Panc1 (cell line): ENCODE measurements at regions not wholly inside any gene's neighbourhood (a gene's known extent, or its start where the extent isn't known, plus 50 kb on each side); places are given as distances from the start of the nearest gene placed in this dataset.

ENCODE experiments used
- ATAC-seq: fragments of 200-7000 bp; cut with Tn5 transposase; 2 replicates; pipeline ENCODE4 v1.9.1; 2020; ENCODE audit warnings: mild to moderate bottlenecking, moderate library complexity
- BruUV-seq: library from RNA; stranded (reverse); fragments of 400-500 nt; replicated peaks from 2 replicates; lab custom pipeline; 2021; lab: Mats Ljungman, UMichigan
- CTCF ChIA-PET: fragments of 300-600 bp; sonication (Branson Sonifier 250); formaldehyde crosslinking; loops from one replicate; lab custom pipeline; 2022; ENCODE audit warnings: antibody characterized with exemption; lab: Charles Lee
- POLR2A ChIA-PET: fragments of 300-600 bp; sonication (Branson Sonifier 250); formaldehyde crosslinking; loops from one replicate; lab custom pipeline; 2022; ENCODE audit warnings: antibody characterized with exemption; lab: Charles Lee
- DNase-seq: peaks from one replicate; pipeline ENCODE4 v3.0.0-alpha.2; 2010; ENCODE audit warnings: low read depth, low spot score
- H3K27ac ChIP-seq: 2 replicates; pipeline ENCODE4 v1.5.1; 2011; ENCODE audit warnings: mild to moderate bottlenecking, low read length, inconsistent platforms
- H3K27me3 ChIP-seq: fragments of 200-500 bp; sonication (Bioruptor generic); 2 replicates; pipeline ENCODE4 v1.6.0; 2014; ENCODE audit warnings: low read length, inconsistent platforms; ENCODE audit not compliant: control insufficient read depth, insufficient read depth
- H3K36me3 ChIP-seq: fragments of 200-500 bp; sonication (Bioruptor generic); 2 replicates; pipeline ENCODE4 v1.5.1; 2014; ENCODE audit warnings: inconsistent platforms, mild to moderate bottlenecking, low read length, moderate library complexity; ENCODE audit not compliant: control insufficient read depth, insufficient read depth
- H3K4me1 ChIP-seq: 2 replicates; pipeline ENCODE4 v1.5.1; 2011; ENCODE audit warnings: inconsistent platforms, mild to moderate bottlenecking, low read length, moderate library complexity; ENCODE audit not compliant: control insufficient read depth, insufficient read depth
- H3K4me3 ChIP-seq, 2 experiments: 2 replicates each; pipeline ENCODE4 v1.5.1; 2011 to 2012; ENCODE audit warnings: low read depth in 2 of 2, low read length in 2 of 2, mild to moderate bottlenecking in 2 of 2, inconsistent platforms in 1 of 2, moderate library complexity in 1 of 2
- H3K9me3 ChIP-seq: fragments of 200-500 bp; sonication (Bioruptor generic); 2 replicates; pipeline ENCODE4 v1.5.1; 2014; ENCODE audit warnings: low read depth, mild to moderate bottlenecking, inconsistent platforms, low read length, moderate library complexity; ENCODE audit not compliant: control insufficient read depth, insufficient read depth
- POLR2AphosphoS5 ChIP-seq: IDR thresholded peaks from 2 replicates; pipeline ENCODE4 v1.6.1; 2012; ENCODE audit warnings: mild to moderate bottlenecking, low read depth, low read length, moderate library complexity
- SIN3A ChIP-seq: IDR thresholded peaks from 2 replicates; pipeline ENCODE4 v1.6.1; 2012; ENCODE audit warnings: low read depth, mild to moderate bottlenecking, low read length, moderate library complexity, borderline replicate concordance; ENCODE audit not compliant: insufficient read depth
- TCF7L2 ChIP-seq: IDR thresholded peaks from 2 replicates; pipeline ENCODE4 v1.6.1; 2011; ENCODE audit warnings: mild to moderate bottlenecking, low read depth, low read length, inconsistent platforms
- in situ Hi-C: cut with HindIII; loops from 2 replicates; pipeline ENCODE4 v1.10.0; 2016; ENCODE audit warnings: low sequenced_read_pairs, low pct_unique_long_range_greater_than_20kb
- intact Hi-C: fragments of 100-400 bp; cut with micrococcal nuclease; formaldehyde crosslinking; loops from one replicate; pipeline ENCODE4 v1.10.0; 2022; ENCODE audit not compliant: unreplicated experiment
- TF ChIP-seq, protein P1 (sequence below): fragments of 450-650 bp; IDR thresholded peaks from 2 replicates; pipeline ENCODE4 v1.5.1; 2017; ENCODE audit warnings: mild to moderate bottlenecking
- TF ChIP-seq, protein P2 (sequence below), 2 experiments: IDR thresholded peaks; 2 replicates each; pipeline ENCODE4 v1.6.1; 2011 to 2012; ENCODE audit warnings: low read depth in 2 of 2, control low read depth in 1 of 2, low read length in 1 of 2, mild to moderate bottlenecking in 1 of 2, moderate library complexity in 1 of 2; ENCODE audit not compliant: insufficient read depth in 1 of 2

DNA sequence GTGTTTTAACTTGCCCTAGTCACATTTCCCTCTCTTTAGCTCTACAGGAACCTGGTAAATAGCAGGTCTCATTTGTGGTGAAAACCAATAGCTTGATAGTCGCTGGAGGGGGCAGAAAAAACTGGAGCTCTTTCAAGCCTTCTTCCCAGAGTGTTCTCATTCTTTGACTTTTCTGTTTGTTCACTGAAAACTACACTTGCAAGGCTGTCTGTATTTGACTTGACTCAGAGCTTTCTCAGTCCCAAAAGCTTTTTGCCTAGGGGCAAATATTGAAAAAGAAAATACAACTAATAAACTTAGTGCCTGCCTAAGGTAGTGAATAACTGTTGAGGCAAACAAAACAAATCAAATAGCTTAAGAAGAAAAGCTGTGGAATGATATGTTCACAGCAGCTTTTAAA, 217.1 kb upstream of the CHRM3 start:
- no peaks in the 10 kb centered on the region for H3K27me3 ChIP-seq
- POLR2A ChIA-PET, result no interaction called here
- BruUV-seq, result no TSS peak
- ATAC-seq (no peak), DNase-seq (no peak)
- CTCF ChIA-PET, result no interaction called here
- H3K4me3 ChIP-seq, result no peak overlapping the region
- in situ Hi-C loops, result no loop called here
- peaks cover 4% of the 10 kb centered on the region; the same call in 1 of the 2 replicates for H3K9me3 ChIP-seq
- no peaks in the 10 kb centered on the region for H3K4me1 ChIP-seq
- no peak overlapping the region for H3K27ac ChIP-seq
- H3K36me3 ChIP-seq, result no peaks in the 10 kb centered on the region
- intact Hi-C loops, result no loop called here
- no peak for TF ChIP-seq SIN3A

DNA sequence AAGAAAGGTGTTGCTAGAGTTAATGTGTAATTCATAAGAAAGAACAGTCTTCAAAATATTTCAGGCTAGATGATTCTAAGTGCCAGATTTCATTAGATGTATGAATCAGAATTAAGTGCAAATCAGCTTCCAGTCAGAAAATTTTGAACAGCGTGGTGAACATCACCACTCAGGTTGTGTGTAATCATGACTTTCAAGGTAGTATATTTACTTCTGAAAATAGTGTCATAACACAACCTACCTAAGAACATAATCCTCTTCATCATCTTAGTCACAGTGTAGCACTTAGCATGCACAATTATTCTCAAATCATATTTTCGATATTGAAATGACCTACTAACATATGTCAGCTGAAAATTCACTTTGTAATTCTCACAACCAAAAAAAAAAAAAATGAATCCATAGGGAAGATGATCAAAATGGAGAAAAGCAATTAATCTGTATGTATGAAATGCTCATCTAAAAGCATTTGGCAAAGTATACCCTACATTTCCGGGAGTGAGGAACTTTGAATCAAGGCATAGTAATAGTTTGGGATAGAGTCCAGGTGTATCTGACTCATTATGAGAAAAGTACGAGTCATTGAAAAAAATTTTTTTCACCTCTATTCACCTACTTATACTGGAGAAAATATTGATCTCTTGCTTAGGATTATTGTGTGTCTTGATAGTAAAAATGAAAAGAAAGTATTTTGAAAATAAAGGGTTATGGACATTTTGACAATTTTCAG, 221.8 kb upstream of the CHRM3 start:
- intact Hi-C loops, result no loop called here
- no TSS peak for BruUV-seq
- POLR2A ChIA-PET, result no interaction called here

More for the DNA sequence above, 221.8 kb upstream of the CHRM3 start:
- no peak for DNase-seq
- no peak overlapping the region for H3K4me3 ChIP-seq
- no peaks in the 10 kb centered on the region for H3K4me1 ChIP-seq
- CTCF ChIA-PET, result no interaction called here
- TF ChIP-seq POLR2AphosphoS5 (no peak), TCF7L2 (no peak), SIN3A (no peak)
- TF ChIP-seq, protein P1, sequence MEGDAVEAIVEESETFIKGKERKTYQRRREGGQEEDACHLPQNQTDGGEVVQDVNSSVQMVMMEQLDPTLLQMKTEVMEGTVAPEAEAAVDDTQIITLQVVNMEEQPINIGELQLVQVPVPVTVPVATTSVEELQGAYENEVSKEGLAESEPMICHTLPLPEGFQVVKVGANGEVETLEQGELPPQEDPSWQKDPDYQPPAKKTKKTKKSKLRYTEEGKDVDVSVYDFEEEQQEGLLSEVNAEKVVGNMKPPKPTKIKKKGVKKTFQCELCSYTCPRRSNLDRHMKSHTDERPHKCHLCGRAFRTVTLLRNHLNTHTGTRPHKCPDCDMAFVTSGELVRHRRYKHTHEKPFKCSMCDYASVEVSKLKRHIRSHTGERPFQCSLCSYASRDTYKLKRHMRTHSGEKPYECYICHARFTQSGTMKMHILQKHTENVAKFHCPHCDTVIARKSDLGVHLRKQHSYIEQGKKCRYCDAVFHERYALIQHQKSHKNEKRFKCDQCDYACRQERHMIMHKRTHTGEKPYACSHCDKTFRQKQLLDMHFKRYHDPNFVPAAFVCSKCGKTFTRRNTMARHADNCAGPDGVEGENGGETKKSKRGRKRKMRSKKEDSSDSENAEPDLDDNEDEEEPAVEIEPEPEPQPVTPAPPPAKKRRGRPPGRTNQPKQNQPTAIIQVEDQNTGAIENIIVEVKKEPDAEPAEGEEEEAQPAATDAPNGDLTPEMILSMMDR, result no peak
- TF ChIP-seq, protein P2, sequence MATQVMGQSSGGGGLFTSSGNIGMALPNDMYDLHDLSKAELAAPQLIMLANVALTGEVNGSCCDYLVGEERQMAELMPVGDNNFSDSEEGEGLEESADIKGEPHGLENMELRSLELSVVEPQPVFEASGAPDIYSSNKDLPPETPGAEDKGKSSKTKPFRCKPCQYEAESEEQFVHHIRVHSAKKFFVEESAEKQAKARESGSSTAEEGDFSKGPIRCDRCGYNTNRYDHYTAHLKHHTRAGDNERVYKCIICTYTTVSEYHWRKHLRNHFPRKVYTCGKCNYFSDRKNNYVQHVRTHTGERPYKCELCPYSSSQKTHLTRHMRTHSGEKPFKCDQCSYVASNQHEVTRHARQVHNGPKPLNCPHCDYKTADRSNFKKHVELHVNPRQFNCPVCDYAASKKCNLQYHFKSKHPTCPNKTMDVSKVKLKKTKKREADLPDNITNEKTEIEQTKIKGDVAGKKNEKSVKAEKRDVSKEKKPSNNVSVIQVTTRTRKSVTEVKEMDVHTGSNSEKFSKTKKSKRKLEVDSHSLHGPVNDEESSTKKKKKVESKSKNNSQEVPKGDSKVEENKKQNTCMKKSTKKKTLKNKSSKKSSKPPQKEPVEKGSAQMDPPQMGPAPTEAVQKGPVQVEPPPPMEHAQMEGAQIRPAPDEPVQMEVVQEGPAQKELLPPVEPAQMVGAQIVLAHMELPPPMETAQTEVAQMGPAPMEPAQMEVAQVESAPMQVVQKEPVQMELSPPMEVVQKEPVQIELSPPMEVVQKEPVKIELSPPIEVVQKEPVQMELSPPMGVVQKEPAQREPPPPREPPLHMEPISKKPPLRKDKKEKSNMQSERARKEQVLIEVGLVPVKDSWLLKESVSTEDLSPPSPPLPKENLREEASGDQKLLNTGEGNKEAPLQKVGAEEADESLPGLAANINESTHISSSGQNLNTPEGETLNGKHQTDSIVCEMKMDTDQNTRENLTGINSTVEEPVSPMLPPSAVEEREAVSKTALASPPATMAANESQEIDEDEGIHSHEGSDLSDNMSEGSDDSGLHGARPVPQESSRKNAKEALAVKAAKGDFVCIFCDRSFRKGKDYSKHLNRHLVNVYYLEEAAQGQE (IDR thresholded peaks at IDR 0.05; ENCODE audit: insufficient read depth in 1 of 2, low read depth in 2 of 2, low read length in 1 of 2), result no peak
- H3K27me3 ChIP-seq, result no peaks in the 10 kb centered on the region
- peaks cover 4% of the 10 kb centered on the region; the same call in 1 of the 2 replicates for H3K9me3 ChIP-seq
- no peak overlapping the region for H3K27ac ChIP-seq
- in situ Hi-C loops, result no loop called here
- no peak for ATAC-seq
- H3K36me3 ChIP-seq, result no peaks in the 10 kb centered on the region
